HG02763 (cell line): ENCODE measurements at regions not wholly inside any gene's neighbourhood (a gene's known extent, or its start where the extent isn't known, plus 50 kb on each side); places are given as distances from the start of the nearest gene placed in this dataset.

Experiments used
- ATAC-seq: cut with Tn5 transposase; IDR thresholded peaks from one replicate; pipeline ENCODE4 v1.9.1; 2021; ENCODE audit warnings: mild to moderate bottlenecking, moderate library complexity; ENCODE audit not compliant: unreplicated experiment

DNA sequence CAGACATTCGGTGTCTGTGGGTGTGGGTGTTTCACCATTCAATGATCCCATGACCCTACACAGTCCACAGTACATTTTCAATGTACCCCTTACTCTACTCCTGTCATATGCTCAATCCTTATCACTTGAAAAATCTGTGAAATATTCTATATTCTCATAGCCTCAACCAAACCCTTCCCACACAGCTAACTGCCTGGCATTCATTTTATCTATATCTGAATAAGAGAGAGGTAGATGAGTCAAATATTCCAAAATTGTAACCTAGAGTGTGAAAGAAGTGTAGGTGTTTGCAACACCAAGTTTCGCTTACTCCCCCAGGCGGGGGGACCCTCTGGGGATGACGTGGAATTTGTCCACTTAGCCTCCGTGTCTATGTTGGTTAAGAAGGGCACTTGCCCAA lies 354.8 kb downstream of the ETS1 start:
- no peak for ATAC-seq

DNA sequence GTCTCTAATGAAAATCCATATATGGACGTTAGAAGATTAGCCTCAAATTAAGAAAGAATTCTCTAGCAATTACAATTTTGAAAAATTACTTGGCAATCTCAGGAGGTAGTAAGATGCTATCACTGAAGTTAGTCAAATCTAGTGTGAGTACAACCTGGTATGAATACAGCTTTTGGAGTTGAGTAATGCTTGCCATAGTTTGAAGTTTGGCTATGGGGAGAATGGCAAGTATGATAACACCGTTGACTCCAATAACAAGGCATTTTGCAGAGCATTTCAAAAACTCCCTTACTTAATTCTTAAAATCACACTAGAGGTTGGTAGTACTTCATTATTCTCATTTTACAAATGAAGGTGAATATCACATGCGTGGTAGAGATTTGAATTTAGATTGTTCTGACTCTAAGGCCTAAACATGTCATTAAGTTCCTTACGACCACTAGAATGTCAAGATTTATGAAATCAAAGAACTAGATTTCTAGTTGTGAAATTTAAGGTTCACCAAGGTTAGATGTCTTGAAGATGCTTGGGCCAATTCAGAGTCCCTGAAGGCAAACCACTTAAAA lies 355.4 kb downstream of the ETS1 start:
- no peak for ATAC-seq

DNA sequence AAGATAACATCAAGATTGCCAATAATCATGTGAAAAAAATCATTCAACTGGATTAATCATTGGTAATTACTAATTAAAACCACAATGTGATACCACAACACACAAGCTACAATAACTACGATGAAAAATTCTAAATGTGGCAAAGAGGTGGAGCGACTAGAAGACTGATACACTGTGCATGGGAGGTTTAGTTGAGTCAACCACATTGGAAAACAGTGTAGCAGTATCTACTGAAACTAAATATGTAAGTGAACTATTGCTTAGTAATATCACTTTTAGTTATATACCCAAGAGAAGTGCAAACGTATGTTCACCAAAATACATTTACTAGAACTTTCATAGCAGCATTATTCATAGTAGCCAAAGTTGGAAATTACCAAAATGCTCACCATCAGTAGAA lies 359.9 kb downstream of the ETS1 start:
- no peak for ATAC-seq

DNA sequence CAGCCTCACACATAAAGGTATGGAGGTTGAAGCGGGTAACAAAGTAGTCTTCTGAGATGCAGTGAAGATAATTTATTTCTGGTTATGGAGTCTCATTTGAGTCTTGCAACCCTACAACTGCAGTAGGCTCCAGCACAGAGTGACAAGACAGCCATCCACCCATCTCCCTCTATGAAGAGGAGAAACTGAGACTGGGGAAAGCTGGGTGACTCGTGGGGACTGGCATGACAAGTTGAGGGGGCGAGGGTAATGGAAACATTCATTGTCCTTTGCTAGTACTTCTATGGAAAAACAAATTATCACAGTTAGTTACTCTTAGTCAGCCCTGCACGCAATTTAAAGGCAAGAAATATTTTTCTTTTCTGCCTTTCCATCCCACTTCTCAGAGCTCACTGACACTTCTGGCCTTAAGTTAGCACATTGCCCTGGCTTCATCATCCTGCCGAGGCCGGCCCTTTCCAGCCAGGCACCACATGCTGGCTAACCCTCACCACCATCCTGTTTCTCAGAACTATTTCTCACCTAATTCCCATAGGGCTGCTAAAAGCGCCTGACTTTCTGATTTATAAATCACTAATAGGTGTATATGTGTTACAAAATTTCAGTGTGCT lies 361.1 kb downstream of the ETS1 start:
- ATAC-seq: no peak

DNA sequence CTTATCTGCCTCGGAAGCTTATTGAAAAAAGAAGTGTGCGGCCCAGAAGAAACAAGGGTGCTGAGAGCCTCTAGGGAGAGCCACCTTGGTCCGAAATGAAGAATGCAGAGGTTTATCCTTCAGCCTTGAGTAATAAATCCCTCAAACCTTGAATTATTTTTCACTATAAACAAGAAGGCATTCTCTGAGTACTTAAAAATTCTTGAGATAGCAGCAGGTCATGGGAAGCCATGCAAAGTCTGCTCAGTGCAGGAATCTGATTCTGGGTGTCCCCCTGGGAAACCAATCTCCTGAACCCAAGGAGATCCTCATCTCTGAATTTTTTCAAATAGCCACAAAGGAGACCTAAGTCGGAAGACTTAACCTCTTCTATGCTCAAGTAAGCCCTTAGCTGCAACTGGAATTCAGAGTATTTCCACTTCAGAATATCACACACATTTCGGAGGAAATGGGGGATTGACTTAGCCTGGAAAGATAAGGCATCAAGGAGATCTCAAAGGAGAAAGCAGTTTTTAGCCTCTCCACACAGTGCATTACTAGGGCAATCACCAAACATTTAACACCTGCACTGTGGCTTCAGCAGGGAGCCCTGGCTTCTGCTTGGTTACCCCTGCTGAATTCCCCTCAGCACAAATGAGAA lies 365.0 kb downstream of the ETS1 start:
- ATAC-seq: no peak

DNA sequence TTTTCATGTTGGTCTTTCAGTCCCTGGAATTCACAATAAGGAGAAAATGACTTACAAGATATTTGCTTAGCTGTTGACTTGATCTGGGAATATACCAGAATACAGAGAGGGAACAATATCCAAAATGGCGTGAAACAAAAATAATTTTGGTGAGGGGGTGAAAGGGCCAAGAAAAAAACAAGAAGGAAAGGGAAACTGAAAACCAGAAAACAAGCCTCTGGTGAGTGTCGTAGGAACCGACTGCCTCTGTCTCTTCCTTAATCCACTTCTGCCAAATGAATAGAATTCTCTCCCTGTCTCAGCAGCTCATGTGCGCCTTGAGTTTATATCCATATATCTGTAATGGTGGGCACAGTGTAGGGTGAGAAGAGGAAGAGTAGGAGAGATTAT lies 367.6 kb downstream of the ETS1 start:
- ATAC-seq: no peak

DNA sequence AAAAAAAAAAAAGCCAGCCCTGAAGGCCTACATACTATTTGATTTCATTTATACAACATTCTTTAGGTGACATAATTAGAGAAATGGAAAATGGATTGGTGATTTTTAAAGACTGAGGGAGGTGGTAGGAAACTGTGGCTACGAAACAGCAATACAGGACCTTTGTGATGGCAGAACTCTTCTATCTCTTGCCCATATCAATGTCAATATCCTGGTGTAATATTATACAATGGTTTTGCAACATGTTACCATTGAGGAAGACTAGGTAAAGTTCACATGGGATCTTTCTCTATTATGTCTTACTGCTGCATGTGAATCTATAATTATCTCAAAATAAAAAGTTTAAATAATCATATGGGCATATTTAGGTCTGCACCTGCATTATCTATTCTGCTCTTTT lies 371.2 kb downstream of the ETS1 start:
- ATAC-seq: no peak

DNA sequence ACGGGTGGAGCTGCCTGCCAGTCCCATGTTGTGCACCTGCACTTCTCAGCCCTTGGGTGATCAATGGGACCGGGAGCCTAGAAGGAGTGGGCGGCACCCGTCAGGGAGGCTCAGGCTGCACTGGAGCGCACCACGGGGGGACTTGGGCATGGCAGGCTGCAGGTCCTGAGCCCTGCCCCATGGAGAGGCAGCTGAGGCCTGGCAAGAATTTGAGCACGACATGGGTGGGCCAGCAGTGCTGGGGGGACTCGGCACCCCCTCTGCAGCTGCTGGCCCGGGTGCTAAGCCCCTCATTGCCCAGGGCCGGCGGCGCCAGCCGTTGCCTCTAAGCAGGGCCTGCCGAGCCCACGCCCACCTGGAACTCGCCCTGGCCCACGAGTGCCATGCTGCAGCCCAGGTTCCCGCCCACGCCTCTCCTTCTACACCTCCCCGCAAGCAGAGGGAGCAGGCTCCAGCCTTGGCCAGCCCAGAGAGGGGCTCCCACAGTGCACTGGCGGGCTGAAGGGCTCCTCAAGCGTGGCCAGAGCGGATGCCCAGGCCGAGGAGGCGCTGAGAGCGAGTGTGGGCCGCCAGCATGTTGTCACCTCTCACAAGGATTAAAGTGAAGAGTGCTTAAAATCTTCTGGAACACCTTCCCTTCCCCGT lies 372.0 kb downstream of the ETS1 start:
- no peak for ATAC-seq

DNA sequence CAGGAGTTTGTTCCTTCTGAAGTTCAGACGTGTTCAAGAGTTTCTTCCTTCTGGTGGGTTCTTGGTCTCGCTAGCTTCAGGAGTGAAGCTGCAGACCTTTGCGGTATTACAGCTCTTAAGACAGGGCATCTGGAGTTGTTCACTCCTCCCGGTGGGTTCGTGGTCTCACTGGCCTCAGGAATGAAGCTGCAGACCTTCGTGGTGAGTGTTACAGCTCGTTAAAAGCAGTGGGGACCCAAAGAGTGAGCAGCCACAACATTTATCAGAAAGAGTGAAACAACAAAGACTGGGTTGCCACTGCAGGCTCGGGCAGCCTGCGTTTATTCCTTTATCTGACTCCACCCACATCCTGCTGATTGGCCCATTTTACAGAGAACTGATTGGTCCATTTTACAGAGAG lies 373.1 kb downstream of the ETS1 start:
- no peak for ATAC-seq

DNA sequence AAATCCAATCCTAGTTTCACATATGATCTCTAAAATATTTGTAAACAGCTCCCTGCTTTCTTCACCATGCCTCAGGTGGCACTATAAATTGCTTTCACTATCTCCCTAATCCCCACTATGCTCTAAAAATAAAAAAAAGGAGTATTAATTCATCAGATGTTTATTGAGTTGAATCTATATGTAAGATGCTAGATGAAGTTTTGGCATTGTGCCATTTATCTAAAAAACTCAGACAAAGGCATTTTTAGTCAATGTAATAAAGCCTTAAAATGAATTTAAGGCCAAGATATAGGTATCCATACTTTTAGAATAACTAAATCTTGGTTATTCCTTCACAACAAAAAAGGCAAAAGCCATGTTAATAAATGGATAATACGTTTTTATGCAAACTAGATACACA lies 373.9 kb downstream of the ETS1 start:
- no peak for ATAC-seq

DNA sequence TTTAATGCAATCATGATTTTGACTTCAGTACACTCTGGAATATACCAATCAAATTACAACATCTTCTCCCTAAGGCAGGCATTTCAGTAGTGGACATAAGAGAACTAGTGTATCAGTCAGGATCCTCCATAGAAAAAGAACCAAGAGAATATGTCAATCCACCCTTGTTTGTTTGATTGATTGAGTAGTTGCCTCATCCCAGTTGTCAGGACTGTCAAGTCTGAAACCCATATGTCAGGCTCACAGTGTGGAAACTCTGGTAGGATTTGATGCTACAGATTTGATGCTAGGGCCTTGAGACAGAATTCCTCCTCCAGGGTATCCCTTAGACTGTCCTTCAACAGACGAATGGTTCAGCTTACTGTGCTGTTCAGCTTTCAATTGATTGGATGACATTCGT lies 375.0 kb downstream of the ETS1 start:
- no peak for ATAC-seq

DNA sequence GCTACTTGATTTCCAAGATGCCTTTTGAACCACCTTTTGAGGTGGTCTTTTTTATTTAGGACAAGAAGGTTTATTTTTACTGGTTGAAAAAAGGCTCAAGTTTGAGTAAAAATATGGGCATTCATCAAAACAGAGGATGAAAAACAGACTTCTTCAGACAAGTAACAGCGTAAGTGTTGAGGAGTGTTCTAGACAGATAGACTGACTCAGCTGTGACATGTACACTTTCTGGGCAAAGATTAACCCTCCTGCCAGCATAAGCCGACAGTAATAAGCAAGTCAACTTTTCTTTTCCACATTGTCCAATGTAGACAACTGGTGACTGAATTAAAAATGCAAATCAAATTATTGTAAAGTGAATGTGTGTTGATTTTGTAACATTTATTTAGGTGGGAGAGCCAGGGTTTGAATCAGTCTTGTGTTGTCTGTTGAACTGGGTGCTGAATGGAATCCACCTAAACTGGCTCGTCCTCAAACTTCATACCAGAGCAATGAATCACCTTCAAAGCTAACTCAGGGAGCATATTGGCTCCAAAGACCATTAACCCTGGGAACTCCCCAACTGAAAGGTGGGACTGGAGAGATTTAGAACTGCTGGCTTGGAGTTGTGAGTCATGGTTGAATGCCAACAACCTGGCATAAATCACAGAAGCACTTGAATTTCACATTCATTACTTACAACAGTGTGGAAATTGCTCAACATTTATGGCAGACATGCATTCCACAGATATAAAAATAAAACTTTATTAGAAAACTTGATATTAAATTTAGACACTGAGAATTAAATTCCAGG lies 377.0 kb downstream of the ETS1 start:
- ATAC-seq: no peak

DNA sequence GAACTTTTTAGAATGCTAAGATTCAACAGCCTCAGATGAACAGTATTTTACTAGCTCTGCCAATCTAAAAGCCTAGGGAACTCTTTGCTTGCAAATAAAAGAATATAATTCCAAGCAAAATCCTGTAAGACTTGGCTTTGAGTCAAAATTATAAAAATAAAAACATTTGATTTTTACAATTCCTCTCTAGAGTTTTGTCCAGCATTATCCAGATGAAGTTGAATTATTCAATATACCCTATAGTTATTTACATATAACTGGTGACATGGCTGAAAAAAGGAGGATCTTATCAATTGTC lies 378.3 kb downstream of the ETS1 start:
- ATAC-seq: no peak

DNA sequence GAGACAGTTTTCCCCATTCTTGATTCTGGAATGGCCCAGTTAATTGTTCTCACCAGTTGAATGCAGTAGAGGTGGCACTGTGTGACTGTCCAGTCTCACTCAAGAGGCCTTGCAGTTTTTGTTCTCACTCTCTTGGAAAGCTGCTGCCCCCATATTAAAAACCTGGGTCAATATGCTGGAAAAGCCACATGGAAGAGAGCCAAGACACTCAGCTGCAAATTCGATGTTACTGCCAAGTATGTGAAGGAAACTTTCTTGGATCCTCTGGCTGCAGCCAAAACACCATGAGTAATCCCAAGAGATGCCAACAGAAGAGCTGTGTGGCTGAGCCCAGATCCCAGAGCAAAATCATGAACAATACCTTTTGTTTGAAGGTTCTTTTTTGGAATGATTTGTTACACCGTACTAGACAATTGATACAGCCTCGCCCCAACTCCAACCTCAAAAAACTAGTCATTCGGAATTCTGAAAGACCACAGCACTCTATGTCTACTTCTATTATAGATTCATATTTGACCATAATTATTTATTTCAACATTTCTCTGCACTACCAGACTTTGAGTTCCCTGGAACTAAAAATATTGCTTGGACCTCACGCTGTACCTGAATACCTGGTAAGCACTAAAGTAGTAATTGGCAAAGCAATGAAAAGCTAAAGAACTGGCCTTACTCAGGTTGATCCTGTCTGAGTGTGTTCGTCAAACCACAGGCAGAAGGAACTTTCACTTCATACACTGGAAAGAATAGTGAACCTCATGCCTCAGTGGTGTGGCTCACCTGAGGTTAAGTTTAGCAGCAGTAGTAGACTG lies 378.8 kb downstream of the ETS1 start:
- no peak for ATAC-seq

DNA sequence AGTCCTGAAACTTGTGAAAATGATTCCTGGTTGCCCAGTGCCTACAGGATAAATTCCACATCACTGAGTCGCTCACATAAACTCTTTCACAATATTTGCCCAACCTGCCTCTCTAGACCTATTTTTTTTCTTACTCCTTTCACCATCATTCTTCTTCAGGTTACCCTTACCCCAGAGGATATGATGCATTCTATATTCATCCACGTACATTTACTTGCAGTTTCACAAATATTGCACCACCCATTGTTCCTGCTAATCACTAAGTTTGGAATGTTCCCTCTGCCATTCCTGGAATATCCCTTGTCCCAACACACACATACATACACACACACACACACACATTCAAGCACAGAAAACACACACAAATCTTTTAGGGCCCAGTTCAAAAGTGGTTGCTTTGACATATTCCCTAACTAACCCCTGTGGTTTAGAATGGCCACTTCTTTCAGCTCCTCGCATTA lies 379.5 kb downstream of the ETS1 start:
- ATAC-seq: no peak

DNA sequence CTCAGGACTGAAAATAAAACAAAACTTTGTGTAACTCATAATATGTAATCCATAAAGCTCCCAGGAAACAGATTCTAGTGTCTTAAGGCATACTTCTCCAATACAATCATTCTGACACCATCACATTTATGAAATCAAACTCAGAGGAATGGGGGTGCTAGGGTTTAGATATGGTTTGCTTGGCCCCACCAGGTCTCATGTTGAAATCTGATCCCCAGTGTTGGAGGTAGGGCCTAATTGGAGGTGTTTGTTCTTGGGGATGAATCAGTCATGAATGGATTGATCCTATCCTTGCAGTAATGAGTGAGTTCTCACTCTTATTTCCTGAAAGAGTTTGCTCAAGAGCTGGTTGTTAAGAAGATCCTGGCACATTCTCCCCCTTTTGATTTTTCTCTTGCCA lies 380.9 kb downstream of the ETS1 start:
- no peak for ATAC-seq

DNA sequence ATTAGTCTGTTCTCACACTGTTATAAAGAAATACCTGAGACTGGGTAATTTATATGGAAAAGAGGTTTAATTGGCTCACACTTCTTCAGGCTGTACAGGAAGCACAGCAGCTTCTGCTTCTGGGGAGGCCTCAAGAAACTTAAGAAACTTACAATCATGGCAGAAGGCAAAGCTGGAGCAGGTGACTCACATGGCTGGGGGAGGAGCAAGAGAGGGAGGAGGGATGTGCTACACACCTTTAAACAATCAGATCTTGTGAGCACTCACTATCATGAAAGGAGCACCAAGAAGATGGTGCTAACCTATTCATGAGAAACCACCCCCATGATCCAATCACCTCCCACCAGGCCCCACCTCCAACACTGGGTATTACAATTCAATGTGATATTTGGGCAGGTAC lies 381.6 kb downstream of the ETS1 start:
- no peak for ATAC-seq

DNA sequence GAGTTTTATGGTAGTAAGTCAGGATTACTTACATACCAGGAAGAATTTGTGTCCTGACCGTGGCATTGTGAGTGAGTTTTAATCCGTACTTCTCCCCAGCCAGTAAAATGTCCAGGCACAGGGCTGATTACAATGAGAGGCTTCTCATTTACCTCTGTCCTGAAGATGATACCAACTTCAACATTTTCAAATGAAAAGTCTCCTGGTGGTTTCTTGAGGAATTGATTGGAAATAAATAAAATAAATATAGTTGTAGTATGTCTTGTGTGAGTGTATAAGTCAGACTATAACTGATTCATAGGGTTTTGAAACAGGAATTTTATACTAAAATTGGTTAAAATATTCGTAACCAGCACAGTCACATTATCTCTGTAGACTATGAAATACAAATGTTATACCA lies 382.5 kb downstream of the ETS1 start:
- ATAC-seq: no peak

DNA sequence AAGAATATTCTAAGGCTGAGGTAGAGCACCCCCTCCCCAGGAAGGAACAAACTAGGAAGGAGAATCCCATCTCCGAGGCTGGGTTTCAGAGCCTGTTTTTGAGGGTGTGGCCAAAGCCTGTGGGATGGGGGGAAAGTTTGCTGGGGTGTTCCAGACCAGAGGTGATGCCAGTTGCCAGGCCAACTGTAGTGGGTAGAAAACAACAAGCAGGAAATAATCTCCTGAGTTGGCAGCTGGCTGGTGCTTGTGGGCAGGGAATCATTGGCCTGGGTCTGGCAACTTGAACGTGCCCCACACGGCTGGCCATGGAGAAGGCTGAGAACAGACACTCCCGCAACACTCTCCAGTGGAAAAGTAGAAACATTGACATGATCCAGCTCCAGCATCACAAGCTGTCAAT lies 385.6 kb downstream of the ETS1 start:
- no peak for ATAC-seq

DNA sequence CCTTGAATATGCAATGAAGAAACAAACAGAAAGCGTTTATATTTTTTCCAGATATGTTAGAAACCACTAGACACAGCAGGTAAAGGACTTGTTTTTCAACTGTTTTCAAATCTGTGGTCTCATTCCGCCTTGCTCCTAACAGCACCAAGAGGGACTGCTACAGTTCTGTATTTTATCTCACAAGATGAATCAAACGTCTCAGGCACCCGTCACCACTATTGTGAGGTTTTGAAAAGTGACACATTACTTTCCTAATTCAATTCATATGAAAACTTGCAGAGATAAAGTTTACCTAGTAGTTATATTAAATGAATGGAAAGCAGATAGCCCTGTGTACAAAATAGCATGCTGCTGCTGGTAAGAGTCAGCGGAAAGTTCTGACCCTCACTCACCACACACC lies 386.3 kb downstream of the ETS1 start:
- ATAC-seq: no peak

DNA sequence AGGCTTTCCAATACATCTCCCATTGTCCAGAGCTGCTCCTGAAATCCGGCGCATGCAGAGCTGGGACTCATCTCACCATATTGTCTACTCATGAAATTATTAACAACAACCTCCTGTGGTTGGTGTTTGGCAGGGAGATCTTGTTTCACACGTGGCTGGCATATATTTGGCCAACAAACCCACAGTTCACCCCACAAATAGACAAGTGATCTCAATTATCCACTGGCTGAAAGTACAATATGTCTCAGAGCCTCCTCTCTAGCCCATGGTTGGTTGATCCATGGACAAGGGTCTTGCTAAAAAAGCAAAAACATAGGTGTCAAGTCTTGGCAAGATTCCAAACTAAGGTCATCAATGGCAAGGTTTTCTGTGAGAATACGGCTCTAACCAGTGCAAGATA lies 386.9 kb downstream of the ETS1 start:
- no peak for ATAC-seq
